ENCODE measurements at regions not wholly inside any gene's neighbourhood (a gene's known extent, or its start where the extent isn't known, plus 50 kb on each side); places are given as distances from the start of the nearest gene placed in this dataset.

DNA sequence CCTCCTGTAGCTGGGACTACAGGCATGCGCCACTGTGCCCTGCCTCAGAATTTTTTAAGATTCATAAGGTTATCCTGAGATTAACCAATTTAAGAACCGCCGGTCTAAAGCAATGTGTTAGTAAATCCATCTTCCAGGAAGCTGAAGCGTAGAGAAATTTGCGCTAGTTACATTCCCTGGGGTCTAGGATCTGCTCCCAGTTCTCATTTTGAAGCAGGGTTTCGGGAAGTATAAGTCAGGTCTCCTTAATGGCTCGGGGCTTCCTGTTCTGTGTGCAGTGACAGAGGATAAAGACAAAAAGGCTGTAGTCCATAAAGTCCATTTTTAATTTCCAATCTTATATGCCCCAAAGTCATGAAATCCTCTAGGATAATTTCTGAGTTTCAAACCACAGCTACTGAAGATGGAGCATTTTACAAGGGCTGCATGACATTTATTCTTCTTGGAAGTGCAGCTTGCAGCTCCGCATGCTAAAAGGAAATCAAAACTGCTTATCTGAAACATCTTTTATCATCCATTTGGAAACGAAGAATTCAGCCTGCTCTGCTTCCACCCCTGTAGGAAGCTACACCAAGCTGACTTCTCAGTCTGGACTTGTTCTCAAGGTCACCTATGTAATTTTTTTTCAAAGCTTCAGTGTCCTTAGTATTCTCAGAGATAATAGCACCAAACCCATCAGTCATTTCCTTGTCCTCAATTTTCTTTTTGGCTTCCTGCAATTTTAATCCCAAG is 326.1 kb downstream of the PRL start:
- Histone ChIP-seq H3K27ac (no peak overlapping the region), H3K4me1 (no peaks in the 10 kb centered on the region), H3K36me3 (no peaks in the 10 kb centered on the region), H3K27me3 (no peaks in the 10 kb centered on the region), H3K9me3 (no peaks in the 10 kb centered on the region), H3K4me3 (no peak overlapping the region)
- DNase-seq: no peak
- ATAC-seq: no peak
- 65 to 66% methylated on average over 9 of the region's 9 CpGs for WGBS, 2 donors
- TF ChIP-seq, protein P1, sequence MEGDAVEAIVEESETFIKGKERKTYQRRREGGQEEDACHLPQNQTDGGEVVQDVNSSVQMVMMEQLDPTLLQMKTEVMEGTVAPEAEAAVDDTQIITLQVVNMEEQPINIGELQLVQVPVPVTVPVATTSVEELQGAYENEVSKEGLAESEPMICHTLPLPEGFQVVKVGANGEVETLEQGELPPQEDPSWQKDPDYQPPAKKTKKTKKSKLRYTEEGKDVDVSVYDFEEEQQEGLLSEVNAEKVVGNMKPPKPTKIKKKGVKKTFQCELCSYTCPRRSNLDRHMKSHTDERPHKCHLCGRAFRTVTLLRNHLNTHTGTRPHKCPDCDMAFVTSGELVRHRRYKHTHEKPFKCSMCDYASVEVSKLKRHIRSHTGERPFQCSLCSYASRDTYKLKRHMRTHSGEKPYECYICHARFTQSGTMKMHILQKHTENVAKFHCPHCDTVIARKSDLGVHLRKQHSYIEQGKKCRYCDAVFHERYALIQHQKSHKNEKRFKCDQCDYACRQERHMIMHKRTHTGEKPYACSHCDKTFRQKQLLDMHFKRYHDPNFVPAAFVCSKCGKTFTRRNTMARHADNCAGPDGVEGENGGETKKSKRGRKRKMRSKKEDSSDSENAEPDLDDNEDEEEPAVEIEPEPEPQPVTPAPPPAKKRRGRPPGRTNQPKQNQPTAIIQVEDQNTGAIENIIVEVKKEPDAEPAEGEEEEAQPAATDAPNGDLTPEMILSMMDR (IDR thresholded peaks at IDR 0.05): no peak
- no peak for FAIRE-seq
- intact Hi-C loops (cut with DNase I): no loop called here

DNA sequence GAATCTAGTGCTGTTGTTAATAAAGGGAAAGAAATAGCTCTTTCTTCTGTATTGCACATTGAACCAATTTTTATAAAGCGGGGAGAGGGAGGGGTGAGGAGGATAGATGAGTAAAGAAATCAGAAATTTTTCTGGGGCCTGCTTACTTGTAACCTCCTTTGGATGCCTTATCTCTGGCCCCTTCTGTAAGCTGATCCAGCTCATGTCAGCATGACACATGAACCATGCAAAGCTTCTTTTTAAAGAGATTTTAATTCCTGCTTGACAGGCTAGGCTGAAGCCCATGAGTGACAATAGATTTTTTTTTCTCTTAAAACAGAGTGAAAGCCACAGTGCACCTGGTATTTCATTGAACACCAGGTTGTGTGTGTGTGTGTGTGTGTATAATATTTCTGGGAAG is 325.3 kb downstream of the PRL start:
- H3K27me3 ChIP-seq: no peaks in the 10 kb centered on the region
- no peak for DNase-seq
- no peak for FAIRE-seq
- H3K4me1 ChIP-seq: no peaks in the 10 kb centered on the region
- no peaks in the 10 kb centered on the region for H3K36me3 ChIP-seq
- no peak overlapping the region for H3K27ac ChIP-seq
- ATAC-seq: no peak
- TF ChIP-seq, protein P1 (IDR thresholded peaks at IDR 0.05): no peak
- intact Hi-C loops (cut with DNase I): no loop called here
- H3K9me3 ChIP-seq: no peaks in the 10 kb centered on the region
- whole genome bisulfite sequencing, 2 donors: 91 to 95% methylated on average over 1 of the region's 1 CpG
- no peak overlapping the region for H3K4me3 ChIP-seq

DNA sequence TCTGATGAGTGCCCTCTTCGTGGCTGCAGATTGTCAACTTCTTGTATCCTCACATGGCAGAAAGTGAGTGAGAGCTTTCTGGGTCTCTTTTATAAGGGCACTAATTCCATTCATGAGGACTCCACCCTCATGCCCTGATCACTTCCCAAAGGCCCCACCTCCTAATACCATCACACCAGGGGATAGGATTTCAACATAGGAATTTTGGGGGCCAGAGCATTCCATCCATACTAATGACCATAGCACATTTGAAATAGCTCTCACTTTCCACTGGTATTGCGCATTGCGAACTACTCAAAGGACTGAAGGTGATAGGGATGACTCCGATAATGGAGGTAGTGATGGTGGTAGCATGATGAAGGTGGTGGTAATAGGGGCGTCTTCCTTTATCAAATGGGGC is 324.3 kb downstream of the PRL start:
- Histone ChIP-seq H3K36me3 (no peaks in the 10 kb centered on the region), H3K27me3 (no peaks in the 10 kb centered on the region), H3K4me3 (no peak overlapping the region), H3K4me1 (no peaks in the 10 kb centered on the region), H3K27ac (no peak overlapping the region), H3K9me3 (no peaks in the 10 kb centered on the region)
- no peak for DNase-seq
- WGBS, 2 donors: 91 to 94% methylated on average over 5 of the region's 5 CpGs
- TF ChIP-seq, protein P1 (IDR thresholded peaks at IDR 0.05): no peak
- intact Hi-C loops (cut with DNase I): no loop called here
- ATAC-seq: no peak
- no peak for FAIRE-seq

DNA sequence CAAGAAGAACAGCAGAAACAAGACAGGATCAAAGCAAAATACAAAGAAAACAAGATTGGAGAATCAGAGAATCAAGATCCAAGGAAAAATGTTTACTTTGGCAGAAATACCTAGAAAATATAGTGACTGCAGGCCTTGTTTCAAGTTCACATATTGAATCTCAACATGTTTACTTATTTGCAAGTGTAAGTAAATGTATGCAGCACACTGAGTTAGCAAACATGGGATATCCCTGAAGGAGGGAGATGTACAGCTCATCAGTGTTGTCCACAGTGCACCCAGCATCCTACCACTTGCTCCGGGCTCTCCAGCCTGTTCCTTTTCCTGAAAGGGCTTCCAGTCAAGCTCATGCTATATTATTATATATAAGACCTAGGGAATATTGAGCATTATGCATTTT is 319.5 kb downstream of the PRL start:
- no peaks in the 10 kb centered on the region for H3K27me3 ChIP-seq
- no peak overlapping the region for H3K27ac ChIP-seq
- H3K4me3 ChIP-seq: no peak overlapping the region
- FAIRE-seq (no peak), DNase-seq (no peak), ATAC-seq (no peak)
- no peaks in the 10 kb centered on the region for H3K4me1 ChIP-seq
- no peaks in the 10 kb centered on the region for H3K36me3 ChIP-seq
- H3K9me3 ChIP-seq: no peaks in the 10 kb centered on the region
- intact Hi-C loops (cut with DNase I): no loop called here
- 90 to 91% methylated on average over 1 of the region's 1 CpG for WGBS, 2 donors
- TF ChIP-seq, protein P1 (IDR thresholded peaks at IDR 0.05): no peak

DNA sequence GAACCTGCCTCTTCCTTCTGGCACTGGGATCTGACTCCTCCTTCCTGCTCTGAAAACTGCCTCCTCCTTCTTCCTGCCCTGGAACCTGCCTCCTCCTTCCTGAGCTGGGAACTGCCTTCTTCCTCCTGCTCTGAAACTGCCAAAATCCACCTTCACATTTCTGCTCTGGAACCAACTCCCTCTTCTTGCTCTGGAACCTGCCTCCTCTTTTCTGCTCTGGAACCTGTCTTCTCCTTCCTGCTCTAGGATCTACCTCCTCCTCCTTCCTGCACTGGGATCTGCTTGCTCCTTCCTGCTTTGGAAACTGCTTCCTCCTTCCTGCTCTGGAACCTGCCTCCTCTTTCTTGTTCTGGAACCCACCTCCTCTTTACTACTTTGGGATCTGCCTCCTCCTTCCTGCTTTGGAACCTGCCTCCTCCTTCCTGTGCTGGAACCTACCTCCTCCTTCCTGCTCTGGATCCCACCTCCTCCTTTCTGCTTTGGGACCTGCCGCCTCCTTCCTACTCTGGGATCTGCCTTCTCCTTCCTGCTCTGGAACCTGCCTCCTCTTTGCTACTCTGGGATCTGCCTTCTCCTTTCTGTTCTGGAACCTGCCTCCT is 315.5 kb downstream of the PRL start:
- 36 to 94% methylated on average over 1 of the region's 1 CpG for WGBS, 2 donors
- FAIRE-seq: no peak
- Histone ChIP-seq H3K4me3 (no peak overlapping the region), H3K27me3 (no peaks in the 10 kb centered on the region), H3K9me3 (no peaks in the 10 kb centered on the region), H3K4me1 (no peaks in the 10 kb centered on the region), H3K36me3 (no peaks in the 10 kb centered on the region), H3K27ac (no peak overlapping the region)
- TF ChIP-seq, protein P1 (IDR thresholded peaks at IDR 0.05): no peak
- ATAC-seq: no peak
- no peak for DNase-seq
- intact Hi-C loops (cut with DNase I): no loop called here
